GM19467 (cell line): ENCODE measurements at regions not wholly inside any gene's neighbourhood (a gene's known extent, or its start where the extent isn't known, plus 50 kb on each side); places are given as distances from the start of the nearest gene placed in this dataset.
"Not testable (repeated sequence)": the region's sequence is repeated elsewhere in the genome, so short reads cannot be mapped to it uniquely, and the experiment has no call there.

ENCODE experiments used
- ATAC-seq: cut with Tn5 transposase; IDR thresholded peaks from one replicate; pipeline ENCODE4 v1.9.1; 2021; ENCODE audit warnings: mild to moderate bottlenecking, moderate library complexity; ENCODE audit not compliant: unreplicated experiment

GRCh38 chr15:79602180-79602579 lies 170.0 kb downstream of the MINAR1 start:
- ATAC-seq, result no peak

DNA sequence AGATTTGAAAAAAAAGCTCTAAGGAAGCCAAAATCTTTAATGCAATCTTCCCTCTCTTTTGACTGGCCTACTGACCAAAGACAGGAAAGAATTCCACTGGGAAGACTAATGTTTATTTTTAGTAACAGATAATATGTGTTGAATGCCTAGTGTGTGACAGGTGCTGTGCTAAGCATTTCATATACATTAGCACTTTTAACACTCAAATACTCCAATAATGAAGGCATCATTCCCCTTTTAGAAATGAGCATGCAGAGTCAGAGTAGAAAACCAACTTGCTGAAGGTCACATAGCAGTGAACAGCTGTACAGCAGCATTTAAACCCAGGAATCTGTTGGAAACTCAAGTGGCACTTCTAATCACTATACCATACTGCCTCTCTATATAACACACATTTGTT lies 170.6 kb downstream of the MINAR1 start:
- no peak for ATAC-seq

- no peak for ATAC-seq
Measured at GRCh38 chr15:79606831-79607355, 174.8 kb downstream of the MINAR1 start.

DNA sequence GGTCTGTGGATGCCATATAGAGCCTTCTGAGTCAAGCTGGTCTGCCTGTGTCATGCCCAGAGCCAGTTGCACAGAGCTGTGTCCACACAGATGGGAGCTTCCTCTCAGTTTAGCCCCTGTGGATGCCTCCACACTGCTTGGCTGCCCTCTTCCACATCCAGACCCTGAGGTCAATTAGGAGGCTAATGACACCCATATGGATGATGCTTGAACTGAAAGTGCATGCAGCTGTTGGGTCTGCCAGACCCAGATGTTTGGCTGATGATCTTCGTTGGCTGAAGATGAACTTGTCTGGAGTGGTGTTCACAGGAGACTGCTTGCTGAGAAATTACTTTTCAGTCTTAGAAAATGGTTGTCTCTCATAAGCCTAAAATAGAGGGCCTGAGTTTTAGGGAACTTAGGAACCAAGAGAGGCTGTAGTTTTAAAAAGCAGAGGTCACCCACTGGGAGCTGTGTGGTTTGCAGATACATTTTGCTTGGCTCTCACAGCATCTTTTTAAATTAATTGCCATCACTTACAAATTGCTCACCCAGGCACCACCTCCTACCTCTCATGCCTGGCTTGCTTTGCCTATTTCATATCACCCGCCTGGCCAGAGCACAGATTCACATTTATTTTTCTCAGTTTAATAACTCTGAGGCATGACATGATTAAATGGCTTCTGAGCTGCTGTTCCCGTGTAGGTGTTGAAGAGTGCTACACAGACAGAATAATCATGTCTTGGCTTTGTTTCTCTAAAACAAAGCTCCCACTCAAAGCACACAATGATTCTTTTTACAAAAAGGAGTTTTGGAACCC lies 176.1 kb downstream of the MINAR1 start:
- no peak for ATAC-seq

DNA sequence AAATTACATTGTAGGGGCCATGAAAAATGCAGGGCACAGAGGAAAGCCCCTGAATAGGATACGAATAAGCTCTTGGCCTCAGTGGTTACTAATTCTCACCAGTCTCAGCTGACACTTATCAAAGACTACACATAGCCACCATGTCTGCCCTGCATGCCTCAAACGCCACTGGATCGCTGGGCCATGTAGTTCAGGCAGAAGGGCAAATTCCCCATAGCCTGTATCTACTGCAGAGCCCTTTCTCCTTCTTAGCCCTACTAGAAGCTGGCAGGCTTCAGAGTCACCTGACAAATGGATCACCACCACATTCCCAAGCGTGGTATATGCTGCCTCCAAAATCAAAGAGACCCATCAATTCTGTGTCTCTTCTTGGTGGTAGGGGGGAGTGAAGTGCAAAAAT lies 177.4 kb downstream of the MINAR1 start:
- no peak for ATAC-seq

GRCh38 chr15:79610021-79610420 lies 177.9 kb downstream of the MINAR1 start:
- ATAC-seq, result no peak

- ATAC-seq, result no peak
Measured at GRCh38 chr15:79615754-79616153, 183.6 kb downstream of the MINAR1 start.

GRCh38 chr15:79617071-79617470 lies 184.9 kb downstream of the MINAR1 start:
- no peak for ATAC-seq

- ATAC-seq, result no peak
Measured at GRCh38 chr15:79620112-79620857, 188.1 kb downstream of the MINAR1 start.

- ATAC-seq, result not testable (repeated sequence)
Measured at GRCh38 chr15:79621805-79622204, 189.7 kb downstream of the MINAR1 start.

DNA sequence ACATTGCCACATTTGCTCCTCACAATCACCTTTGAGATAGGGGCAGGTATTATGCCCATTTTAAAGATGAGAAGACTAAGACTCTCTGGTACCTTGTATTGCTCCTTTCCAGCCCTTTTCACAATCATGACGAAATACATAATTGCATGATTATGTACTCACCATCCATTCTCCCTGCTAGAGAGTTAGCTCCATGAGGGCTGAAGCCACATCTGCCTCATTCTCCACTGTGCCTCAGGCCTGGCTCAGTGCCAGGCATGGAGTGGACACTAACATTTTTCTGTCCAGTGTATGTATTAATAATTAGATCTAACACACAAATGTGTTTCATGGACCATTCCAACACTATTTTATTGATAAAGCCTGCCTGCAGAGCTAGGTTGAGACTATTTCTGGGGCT lies 191.4 kb downstream of the MINAR1 start:
- ATAC-seq, result no peak

DNA sequence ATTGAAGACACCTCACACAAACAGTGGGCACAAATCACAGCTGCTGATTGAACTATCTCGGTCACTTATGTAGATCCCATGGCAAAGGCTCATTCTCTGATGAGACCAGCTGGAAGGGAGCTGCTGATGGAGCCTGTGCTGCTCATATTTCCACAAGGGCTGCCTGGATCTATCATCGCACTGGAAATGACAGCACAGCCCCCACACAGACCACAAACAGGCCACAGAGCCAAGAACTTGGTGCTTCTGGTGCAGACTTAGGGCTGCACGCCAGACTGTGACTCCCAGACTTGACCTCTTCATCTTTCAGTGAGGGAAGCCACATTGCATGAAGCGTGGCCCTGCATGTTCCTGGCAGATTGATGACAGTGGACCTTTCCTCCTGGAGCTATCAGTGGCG lies 197.6 kb downstream of the MINAR1 start:
- no peak for ATAC-seq

GRCh38 chr15:79632457-79632856 lies 200.3 kb downstream of the MINAR1 start:
- ATAC-seq, result no peak

DNA sequence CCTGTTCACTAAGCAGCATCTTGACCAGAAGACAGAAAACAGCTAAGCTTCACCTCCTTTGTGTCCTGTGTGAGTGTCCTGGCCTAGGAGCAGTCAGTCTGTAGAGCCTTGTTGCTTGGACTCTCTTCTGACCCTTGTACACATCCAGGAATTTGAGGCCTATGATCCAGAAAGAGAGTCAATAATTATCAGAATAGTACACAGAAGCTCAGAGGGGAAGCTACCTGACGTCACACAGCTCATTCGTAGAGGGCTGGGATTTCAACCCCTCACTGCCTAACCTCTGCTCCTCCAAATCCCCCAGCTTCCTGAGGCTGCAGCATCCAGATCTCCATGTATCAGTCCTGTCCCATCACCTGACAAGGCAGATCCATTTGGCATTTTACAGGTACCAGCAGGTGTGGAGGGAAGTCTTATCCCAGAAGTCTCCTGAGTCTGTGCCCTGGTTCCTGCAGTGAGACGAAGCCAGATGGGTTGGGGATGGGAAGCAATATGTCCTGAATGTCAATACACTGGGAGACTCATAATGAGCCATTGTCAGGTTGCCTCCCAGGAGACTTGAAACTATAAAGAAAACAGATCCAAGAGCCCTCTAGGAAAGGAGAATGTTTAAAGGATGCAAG lies 203.1 kb downstream of the MINAR1 start:
- no peak for ATAC-seq

- ATAC-seq, result no peak
Measured at GRCh38 chr15:79635897-79636561, 203.9 kb downstream of the MINAR1 start.

GRCh38 chr15:79640206-79640605 lies 208.1 kb downstream of the MINAR1 start:
- no peak for ATAC-seq

- ATAC-seq, result no peak
Measured at GRCh38 chr15:79641841-79642240, 209.7 kb downstream of the MINAR1 start.

GRCh38 chr15:79643393-79643792 lies 211.3 kb downstream of the MINAR1 start:
- no peak for ATAC-seq

DNA sequence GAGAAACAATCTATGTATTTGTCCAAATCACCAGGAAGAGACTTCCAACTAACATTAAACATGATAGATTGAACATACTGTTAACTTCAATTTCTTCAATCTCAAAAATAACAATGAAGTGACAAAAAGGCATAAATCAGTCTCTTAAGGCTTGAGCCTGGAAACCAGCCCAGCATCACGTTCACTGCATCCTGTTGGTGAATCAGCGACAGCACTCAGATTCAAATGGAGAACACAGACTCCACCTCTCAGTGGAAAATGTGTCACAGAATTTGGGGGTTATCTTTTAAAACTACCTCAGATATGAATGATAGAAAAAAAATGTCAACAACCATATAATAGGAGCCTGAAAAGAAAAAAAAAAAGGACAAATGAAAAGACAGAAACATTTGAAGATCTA lies 212.0 kb downstream of the MINAR1 start:
- no peak for ATAC-seq

DNA sequence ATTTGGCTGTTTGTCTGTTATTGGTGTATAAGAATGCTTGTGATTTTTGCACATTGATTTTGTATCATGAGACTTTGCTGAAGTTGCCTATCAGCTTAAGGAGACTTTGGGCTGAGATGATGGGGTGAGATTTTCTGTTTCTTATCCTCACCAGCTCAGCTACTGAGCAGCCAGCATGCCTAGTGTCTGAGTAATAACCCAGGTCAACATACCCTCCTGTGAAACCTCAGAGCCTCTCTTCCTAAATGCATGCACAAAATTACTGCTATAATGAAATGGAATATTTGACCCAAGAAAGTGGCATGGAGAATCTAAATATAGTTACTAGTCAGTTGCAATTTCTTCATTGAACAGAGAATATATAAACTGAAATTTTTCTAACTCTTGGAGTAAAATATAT lies 220.8 kb downstream of the MINAR1 start:
- not testable (repeated sequence) for ATAC-seq

GRCh38 chr15:79653533-79653932 lies 221.4 kb downstream of the MINAR1 start:
- ATAC-seq, result no peak
